HEK293 (cell line): ENCODE measurements at regions not wholly inside any gene's neighbourhood (a gene's known extent, or its start where the extent isn't known, plus 50 kb on each side); places are given as distances from the start of the nearest gene placed in this dataset.

ENCODE experiments used
- CTCF ChIA-PET: fragments of 350-600 bp; formaldehyde crosslinking; extraction: SDS; loops from one replicate; lab custom pipeline; 2021; ENCODE audit warnings: antibody characterized with exemption; lab: Yijun Ruan, JAX
- POLR2A ChIA-PET: fragments of 300-600 bp; formaldehyde crosslinking; extraction: SDS; loops from one replicate; lab custom pipeline; 2020; ENCODE audit warnings: antibody characterized with exemption, inconsistent platforms; lab: Yijun Ruan, JAX
- H3K27ac ChIP-seq: fragments of 200-500 bp; sonication (Bioruptor generic); 2 replicates; pipeline ENCODE4 v1.5.1; 2014; ENCODE audit warnings: low read depth, low read length, control low read depth, inconsistent platforms; ENCODE audit errors: extremely low read depth
- H3K36me3 ChIP-seq, 2 experiments: fragments of 200-500 bp in 1 of 2; sonication (Bioruptor generic) in 1 of 2; 1 replicate in 1 of 2; 2 replicates in 1 of 2; pipeline ENCODE4 v1.5.1; 2014 to 2017; ENCODE audit warnings: inconsistent platforms in 2 of 2, low read length in 2 of 2; ENCODE audit not compliant: control insufficient read depth in 2 of 2, insufficient read depth in 1 of 2
- H3K4me1 ChIP-seq: fragments of 200-500 bp; sonication (Bioruptor generic); 2 replicates; pipeline ENCODE4 v1.5.1; 2014; ENCODE audit warnings: mild to moderate bottlenecking, low read length, inconsistent platforms; ENCODE audit not compliant: control insufficient read depth, insufficient read depth
- H3K4me3 ChIP-seq: 2 replicates; pipeline ENCODE4 v1.5.1; 2011; ENCODE audit warnings: low read depth, mild to moderate bottlenecking, control low read depth, low read length, moderate library complexity
- H3K9me3 ChIP-seq: fragments of 200-500 bp; sonication (Bioruptor generic); 2 replicates; pipeline ENCODE4 v1.5.1; 2014; ENCODE audit warnings: low read depth, low read length, inconsistent platforms; ENCODE audit not compliant: control insufficient read depth, insufficient read depth
- BCL11B ChIP-seq: fragments of 450-650 bp; formaldehyde crosslinking; IDR thresholded peaks from 2 replicates; pipeline ENCODE4 v1.5.1; 2016; ENCODE audit warnings: low read depth, missing biosample characterization, missing genetic modification characterization
- EGR2 ChIP-seq: fragments of 450-650 bp; formaldehyde crosslinking; IDR thresholded peaks from 2 replicates; pipeline ENCODE4 v1.5.1; 2016; ENCODE audit warnings: low read depth, missing biosample characterization, missing genetic modification characterization
- FEZF1 ChIP-seq: fragments of 450-650 bp; formaldehyde crosslinking; IDR thresholded peaks from 2 replicates; pipeline ENCODE4 v1.5.1; 2016; ENCODE audit warnings: missing biosample characterization, missing genetic modification characterization
- KLF1 ChIP-seq: fragments of 450-650 bp; formaldehyde crosslinking; IDR thresholded peaks from 2 replicates; pipeline ENCODE4 v1.5.1; 2016; ENCODE audit warnings: missing biosample characterization, missing genetic modification characterization
- KLF7 ChIP-seq: fragments of 450-650 bp; formaldehyde crosslinking; IDR thresholded peaks from 2 replicates; pipeline ENCODE4 v1.5.1; 2016; ENCODE audit warnings: missing biosample characterization, missing genetic modification characterization, borderline replicate concordance
- SP7 ChIP-seq: fragments of 450-650 bp; formaldehyde crosslinking; IDR thresholded peaks from 2 replicates; pipeline ENCODE4 v1.5.1; 2016; ENCODE audit warnings: missing biosample characterization, missing genetic modification characterization
- TSHZ1 ChIP-seq: fragments of 450-650 bp; formaldehyde crosslinking; IDR thresholded peaks from 2 replicates; pipeline ENCODE4 v1.5.1; 2016; ENCODE audit warnings: missing biosample characterization, missing genetic modification characterization, borderline replicate concordance
- ZBTB8A ChIP-seq: fragments of 450-650 bp; formaldehyde crosslinking; IDR thresholded peaks from 2 replicates; pipeline ENCODE4 v1.5.1; 2016; ENCODE audit warnings: missing biosample characterization, missing genetic modification characterization
- ZFHX2 ChIP-seq: fragments of 450-650 bp; formaldehyde crosslinking; conservative IDR thresholded peaks from 2 replicates; pipeline ENCODE4 v1.5.1; 2016; ENCODE audit warnings: missing biosample characterization, missing genetic modification characterization
- ZNF10 ChIP-seq: fragments of 450-650 bp; formaldehyde crosslinking; IDR thresholded peaks from 2 replicates; pipeline ENCODE4 v1.5.1; 2017; ENCODE audit warnings: missing biosample characterization, missing genetic modification characterization
- ZNF155 ChIP-seq: fragments of 450-650 bp; formaldehyde crosslinking; IDR thresholded peaks from 2 replicates; pipeline ENCODE4 v1.5.1; 2016; ENCODE audit warnings: missing biosample characterization, missing genetic modification characterization
- ZNF221 ChIP-seq: fragments of 450-650 bp; formaldehyde crosslinking; IDR thresholded peaks from 2 replicates; pipeline ENCODE4 v1.5.1; 2017; ENCODE audit warnings: missing biosample characterization, missing genetic modification characterization, borderline replicate concordance
- ZNF24 ChIP-seq: fragments of 450-650 bp; formaldehyde crosslinking; IDR thresholded peaks from 2 replicates; pipeline ENCODE4 v1.5.1; 2016; ENCODE audit warnings: missing biosample characterization, missing genetic modification characterization
- ZNF248 ChIP-seq: fragments of 450-650 bp; formaldehyde crosslinking; IDR thresholded peaks from 2 replicates; pipeline ENCODE4 v1.5.1; 2017; ENCODE audit warnings: missing biosample characterization, missing genetic modification characterization
- ZNF366 ChIP-seq: fragments of 450-650 bp; formaldehyde crosslinking; conservative IDR thresholded peaks from 2 replicates; pipeline ENCODE4 v1.5.1; 2016; ENCODE audit warnings: missing biosample characterization, missing genetic modification characterization
- ZNF521 ChIP-seq: fragments of 450-650 bp; formaldehyde crosslinking; IDR thresholded peaks from 2 replicates; pipeline ENCODE4 v1.5.1; 2017; ENCODE audit warnings: missing biosample characterization, mild to moderate bottlenecking, missing genetic modification characterization
- ZNF530 ChIP-seq: fragments of 450-650 bp; formaldehyde crosslinking; IDR thresholded peaks from 2 replicates; pipeline ENCODE4 v1.5.1; 2016; ENCODE audit warnings: low read depth, missing biosample characterization, missing genetic modification characterization
- ZNF549 ChIP-seq: fragments of 450-650 bp; IDR thresholded peaks from 2 replicates; pipeline ENCODE4 v1.5.1; 2018; ENCODE audit warnings: missing biosample characterization, missing genetic modification characterization, mild to moderate bottlenecking, inconsistent platforms, moderate library complexity
- ZNF624 ChIP-seq: fragments of 450-650 bp; formaldehyde crosslinking; IDR thresholded peaks from 2 replicates; pipeline ENCODE4 v1.5.1; 2017; ENCODE audit warnings: missing biosample characterization, missing genetic modification characterization
- ZNF664 ChIP-seq: fragments of 450-650 bp; formaldehyde crosslinking; IDR thresholded peaks from 2 replicates; pipeline ENCODE4 v1.5.1; 2016; ENCODE audit warnings: missing biosample characterization, missing genetic modification characterization
- ZNF670 ChIP-seq: fragments of 450-650 bp; formaldehyde crosslinking; IDR thresholded peaks from 2 replicates; pipeline ENCODE4 v1.5.1; 2016; ENCODE audit warnings: missing biosample characterization, missing genetic modification characterization, low read depth
- ZNF707 ChIP-seq: fragments of 450-650 bp; formaldehyde crosslinking; IDR thresholded peaks from 2 replicates; pipeline ENCODE4 v1.5.1; 2016; ENCODE audit warnings: missing biosample characterization, missing genetic modification characterization
- ZNF843 ChIP-seq: fragments of 450-650 bp; formaldehyde crosslinking; IDR thresholded peaks from 2 replicates; pipeline ENCODE4 v1.5.1; 2016; ENCODE audit warnings: missing biosample characterization, missing genetic modification characterization
- TF ChIP-seq, protein P1 (sequence below): IDR thresholded peaks from 2 replicates; pipeline ENCODE4 v1.6.1; 2011; ENCODE audit warnings: mild to moderate bottlenecking, low read depth, low read length, borderline replicate concordance
- TF ChIP-seq, protein P2 (sequence below): fragments of 450-650 bp; formaldehyde crosslinking; IDR thresholded peaks from 2 replicates; pipeline ENCODE4 v1.5.1; 2017; ENCODE audit warnings: missing biosample characterization, missing genetic modification characterization
- TF ChIP-seq, protein P3 (sequence below): fragments of 450-650 bp; formaldehyde crosslinking; IDR thresholded peaks from 2 replicates; pipeline ENCODE4 v1.5.1; 2016; ENCODE audit warnings: missing biosample characterization, missing genetic modification characterization

DNA sequence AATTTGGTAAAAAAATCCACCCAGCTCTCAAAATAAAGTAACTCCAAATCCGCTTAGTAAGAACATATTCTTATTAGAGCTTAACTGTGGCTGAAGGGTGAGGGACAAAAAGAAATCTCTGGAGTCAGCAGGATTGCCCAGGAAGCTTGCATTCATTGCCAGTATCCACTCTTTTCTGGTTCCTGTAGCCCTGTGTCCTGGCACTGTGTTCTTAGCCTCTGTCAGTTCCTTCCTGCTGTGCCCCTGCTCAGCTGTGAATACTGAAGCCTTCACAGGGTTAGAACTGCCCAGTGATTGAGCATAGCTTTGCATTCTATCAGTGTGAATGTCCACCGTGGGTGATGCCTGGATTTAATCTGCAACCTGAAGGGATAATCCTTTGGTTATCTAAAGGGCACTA lies 266.9 kb upstream of the PELI2 start:
- Histone ChIP-seq H3K27ac (no peak overlapping the region), H3K9me3 (no peaks in the 10 kb centered on the region), H3K36me3 (no peaks in the 10 kb centered on the region), H3K4me3 (no peak overlapping the region), H3K4me1 (no peaks in the 10 kb centered on the region)
- POLR2A ChIA-PET = no interaction called here
- TF ChIP-seq ZNF664 (tag by site-specific recombination) (no peak), ZNF10 (tag by site-specific recombination) (no peak), ZNF366 (tag by site-specific recombination) (no peak), ZNF549 (tag by site-specific recombination) (no peak), ZNF624 (no peak), ZBTB8A (no peak), ZNF521 (no peak), KLF1 (tag by site-specific recombination) (no peak), EGR2 (tag by site-specific recombination) (no peak), ZNF155 (no peak), ZNF221 (tag by site-specific recombination) (no peak), ZNF24 (tag by site-specific recombination) (no peak), KLF7 (tag by site-specific recombination) (no peak), ZNF670 (tag by site-specific recombination) (no peak), ZNF707 (tag by site-specific recombination) (no peak)
- TF ChIP-seq, protein P1, sequence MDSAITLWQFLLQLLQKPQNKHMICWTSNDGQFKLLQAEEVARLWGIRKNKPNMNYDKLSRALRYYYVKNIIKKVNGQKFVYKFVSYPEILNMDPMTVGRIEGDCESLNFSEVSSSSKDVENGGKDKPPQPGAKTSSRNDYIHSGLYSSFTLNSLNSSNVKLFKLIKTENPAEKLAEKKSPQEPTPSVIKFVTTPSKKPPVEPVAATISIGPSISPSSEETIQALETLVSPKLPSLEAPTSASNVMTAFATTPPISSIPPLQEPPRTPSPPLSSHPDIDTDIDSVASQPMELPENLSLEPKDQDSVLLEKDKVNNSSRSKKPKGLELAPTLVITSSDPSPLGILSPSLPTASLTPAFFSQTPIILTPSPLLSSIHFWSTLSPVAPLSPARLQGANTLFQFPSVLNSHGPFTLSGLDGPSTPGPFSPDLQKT = no peak
- TF ChIP-seq, protein P2, sequence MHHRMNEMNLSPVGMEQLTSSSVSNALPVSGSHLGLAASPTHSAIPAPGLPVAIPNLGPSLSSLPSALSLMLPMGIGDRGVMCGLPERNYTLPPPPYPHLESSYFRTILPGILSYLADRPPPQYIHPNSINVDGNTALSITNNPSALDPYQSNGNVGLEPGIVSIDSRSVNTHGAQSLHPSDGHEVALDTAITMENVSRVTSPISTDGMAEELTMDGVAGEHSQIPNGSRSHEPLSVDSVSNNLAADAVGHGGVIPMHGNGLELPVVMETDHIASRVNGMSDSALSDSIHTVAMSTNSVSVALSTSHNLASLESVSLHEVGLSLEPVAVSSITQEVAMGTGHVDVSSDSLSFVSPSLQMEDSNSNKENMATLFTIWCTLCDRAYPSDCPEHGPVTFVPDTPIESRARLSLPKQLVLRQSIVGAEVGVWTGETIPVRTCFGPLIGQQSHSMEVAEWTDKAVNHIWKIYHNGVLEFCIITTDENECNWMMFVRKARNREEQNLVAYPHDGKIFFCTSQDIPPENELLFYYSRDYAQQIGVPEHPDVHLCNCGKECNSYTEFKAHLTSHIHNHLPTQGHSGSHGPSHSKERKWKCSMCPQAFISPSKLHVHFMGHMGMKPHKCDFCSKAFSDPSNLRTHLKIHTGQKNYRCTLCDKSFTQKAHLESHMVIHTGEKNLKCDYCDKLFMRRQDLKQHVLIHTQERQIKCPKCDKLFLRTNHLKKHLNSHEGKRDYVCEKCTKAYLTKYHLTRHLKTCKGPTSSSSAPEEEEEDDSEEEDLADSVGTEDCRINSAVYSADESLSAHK (tag by site-specific recombination) = no peak
- TF ChIP-seq, protein P3, sequence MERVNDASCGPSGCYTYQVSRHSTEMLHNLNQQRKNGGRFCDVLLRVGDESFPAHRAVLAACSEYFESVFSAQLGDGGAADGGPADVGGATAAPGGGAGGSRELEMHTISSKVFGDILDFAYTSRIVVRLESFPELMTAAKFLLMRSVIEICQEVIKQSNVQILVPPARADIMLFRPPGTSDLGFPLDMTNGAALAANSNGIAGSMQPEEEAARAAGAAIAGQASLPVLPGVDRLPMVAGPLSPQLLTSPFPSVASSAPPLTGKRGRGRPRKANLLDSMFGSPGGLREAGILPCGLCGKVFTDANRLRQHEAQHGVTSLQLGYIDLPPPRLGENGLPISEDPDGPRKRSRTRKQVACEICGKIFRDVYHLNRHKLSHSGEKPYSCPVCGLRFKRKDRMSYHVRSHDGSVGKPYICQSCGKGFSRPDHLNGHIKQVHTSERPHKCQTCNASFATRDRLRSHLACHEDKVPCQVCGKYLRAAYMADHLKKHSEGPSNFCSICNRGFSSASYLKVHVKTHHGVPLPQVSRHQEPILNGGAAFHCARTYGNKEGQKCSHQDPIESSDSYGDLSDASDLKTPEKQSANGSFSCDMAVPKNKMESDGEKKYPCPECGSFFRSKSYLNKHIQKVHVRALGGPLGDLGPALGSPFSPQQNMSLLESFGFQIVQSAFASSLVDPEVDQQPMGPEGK (tag by site-specific recombination) = no peak
- CTCF ChIA-PET = no interaction called here

- POLR2A ChIA-PET = no interaction called here
- Histone ChIP-seq H3K36me3 (no peaks in the 10 kb centered on the region), H3K9me3 (no peaks in the 10 kb centered on the region), H3K4me1 (no peaks in the 10 kb centered on the region), H3K4me3 (no peak overlapping the region), H3K27ac (no peak overlapping the region)
- CTCF ChIA-PET = no interaction called here
- no peak for TF ChIP-seq ZFHX2
- no peak for TF ChIP-seq FEZF1 (tag by site-specific recombination)
- no peak for TF ChIP-seq TSHZ1 (tag by site-specific recombination)
- no peak for TF ChIP-seq SP7
- TF ChIP-seq, protein P2 (tag by site-specific recombination) = no peak
- no peak for TF ChIP-seq KLF7 (tag by site-specific recombination)
- TF ChIP-seq BCL11B (tag by site-specific recombination) = no peak
- no peak for TF ChIP-seq ZNF530 (tag by site-specific recombination)
- no peak for TF ChIP-seq ZNF248
- TF ChIP-seq ZNF843 (tag by site-specific recombination) = no peak
Observed at GRCh38 chr14:55851961-55852360, 266.2 kb upstream of the PELI2 start.
